ENCODE measurements at regions not wholly inside any gene's neighbourhood (a gene's known extent, or its start where the extent isn't known, plus 50 kb on each side); places are given as distances from the start of the nearest gene placed in this dataset.
"Not testable (repeated sequence)": the region's sequence is repeated elsewhere in the genome, so short reads cannot be mapped to it uniquely, and the experiment has no call there.

DNA sequence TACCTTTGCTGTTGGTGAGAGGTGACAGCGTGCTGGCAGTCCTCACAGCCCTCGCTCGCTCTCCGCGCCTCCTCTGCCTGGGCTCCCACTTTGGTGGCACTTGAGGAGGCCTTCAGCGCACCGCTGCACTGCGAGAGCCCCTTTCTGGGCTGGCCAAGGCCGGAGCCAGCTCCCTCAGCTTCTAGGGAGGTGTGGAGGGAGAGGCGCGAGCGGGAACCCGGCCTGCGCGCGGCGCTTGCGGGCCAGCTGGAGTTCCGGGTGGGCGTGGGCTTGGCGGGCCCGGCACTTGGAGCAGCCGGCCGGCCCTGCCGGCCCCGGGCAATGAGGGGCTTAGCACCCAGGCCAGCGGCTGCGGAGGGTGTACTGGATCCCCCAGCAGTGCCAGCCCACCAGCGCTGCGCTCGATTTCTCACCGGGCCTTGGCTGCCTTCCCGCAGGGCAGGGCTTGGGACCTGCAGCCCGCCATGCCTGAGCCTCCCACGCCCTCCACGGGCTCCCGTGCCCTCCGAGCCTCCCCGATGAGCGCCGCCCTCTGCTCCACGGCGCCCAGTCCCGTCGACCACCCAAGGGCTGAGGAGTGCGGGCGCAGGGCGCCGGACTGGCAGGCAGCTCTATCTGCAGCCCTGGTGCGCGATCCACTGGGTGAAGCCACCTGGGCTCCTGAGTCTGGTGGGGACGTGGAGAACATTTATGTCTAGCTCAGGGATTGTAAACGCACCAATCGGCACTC is 700.3 kb downstream of the CDH18 start:
- not testable (repeated sequence) for DNase-seq

DNA sequence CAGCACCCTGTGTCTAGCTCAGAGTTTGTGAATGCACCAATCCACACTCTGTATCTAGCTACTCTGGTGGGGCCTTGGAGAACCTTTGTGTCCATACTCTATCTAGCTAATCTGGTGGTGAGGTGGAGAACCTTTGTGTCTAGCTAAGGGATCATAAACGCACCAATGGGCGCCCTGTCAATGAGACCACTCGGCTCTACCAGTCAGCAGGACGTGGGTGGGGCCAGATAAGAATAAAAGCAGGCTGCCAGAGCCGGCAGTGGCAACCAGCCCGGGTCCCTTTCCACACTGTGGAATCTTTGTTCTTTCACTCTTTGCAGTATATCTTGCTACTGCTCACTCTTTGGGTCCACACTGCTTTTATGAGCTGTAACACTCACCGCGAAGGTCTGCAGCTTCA is 699.7 kb downstream of the CDH18 start:
- not testable (repeated sequence) for DNase-seq

DNA sequence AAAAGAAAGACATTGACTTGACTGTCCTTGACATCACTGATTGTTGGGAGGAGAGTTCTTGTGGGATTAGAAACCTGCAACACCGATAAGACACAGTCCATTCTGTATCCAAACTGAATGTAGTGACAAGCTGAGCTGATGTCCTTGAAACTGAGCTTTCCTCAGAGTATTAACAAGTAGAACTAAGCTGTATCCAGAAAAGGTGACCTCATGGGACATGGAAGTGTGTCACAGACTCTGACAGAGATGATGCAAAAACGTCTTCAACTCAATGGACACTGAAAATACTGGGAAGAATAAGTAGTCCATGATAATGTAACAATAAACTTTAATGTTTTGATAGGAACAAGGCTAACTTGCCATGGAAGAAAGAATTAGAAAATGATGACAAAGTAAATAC is 690.1 kb downstream of the CDH18 start:
- DNase-seq = no peak

GRCh38 chr5:19301271-19301670 is 686.7 kb downstream of the CDH18 start:
- no peak for DNase-seq

GRCh38 chr5:19314840-19315239 is 673.2 kb downstream of the CDH18 start:
- DNase-seq = no peak

- DNase-seq = no peak
Measured at GRCh38 chr5:19319252-19319651, 668.7 kb downstream of the CDH18 start.

DNA sequence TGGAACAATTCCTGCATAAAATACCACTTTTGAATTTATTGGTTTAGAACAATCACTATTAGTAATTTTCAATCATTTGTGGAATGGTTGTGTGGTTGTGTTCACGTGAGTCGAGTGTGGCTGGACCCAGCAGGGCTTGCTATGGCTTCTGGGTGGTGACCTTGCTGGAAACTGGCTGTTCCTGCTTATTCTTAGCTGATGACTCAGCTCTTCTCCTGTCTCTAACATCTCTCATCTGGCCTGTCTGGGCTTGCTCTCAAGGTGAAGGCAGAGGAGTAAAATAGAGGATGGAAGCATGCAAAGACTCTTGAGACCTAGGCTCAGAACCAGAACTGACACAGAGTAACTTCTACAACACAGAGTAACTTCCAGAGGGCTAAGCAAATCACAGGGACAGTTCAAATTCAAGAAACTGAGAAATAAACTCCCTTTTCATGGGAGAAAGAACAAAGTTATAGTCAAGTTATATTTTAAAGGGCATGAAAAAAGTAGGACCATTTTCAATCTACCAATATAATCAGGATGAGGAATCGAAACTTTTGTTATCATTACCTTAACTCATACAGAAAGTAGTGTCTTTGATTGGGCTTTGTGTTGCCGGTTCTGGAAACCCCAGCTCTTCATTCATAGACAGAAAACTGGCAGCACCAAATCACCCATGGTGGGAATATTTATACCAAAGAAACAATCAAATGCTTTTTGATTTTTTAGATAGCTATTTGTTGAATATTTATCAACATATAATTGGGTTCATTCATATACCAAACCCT is 665.1 kb downstream of the CDH18 start:
- no peak for DNase-seq

DNA sequence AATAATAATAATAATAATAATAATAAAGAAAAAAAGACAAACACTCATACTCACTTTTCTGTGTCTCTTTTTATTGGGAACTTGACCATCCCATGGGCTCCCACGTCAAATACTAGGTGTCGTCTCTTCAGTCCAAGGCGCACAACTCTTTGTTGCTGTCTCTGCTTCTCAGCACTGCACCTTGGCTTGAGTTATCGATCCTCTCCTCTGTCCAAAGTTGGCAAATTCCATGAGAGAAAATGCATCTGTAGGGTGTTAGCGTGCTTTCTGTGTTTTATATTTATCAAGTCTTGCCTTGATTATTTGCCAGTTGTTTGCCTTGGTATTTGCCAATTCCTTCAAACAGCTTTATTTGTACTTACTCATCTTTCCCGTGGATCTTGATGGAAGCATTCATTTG is 653.7 kb downstream of the CDH18 start:
- no peak for DNase-seq

- DNase-seq = no peak
Measured at GRCh38 chr5:19342942-19343341, 645.1 kb downstream of the CDH18 start.

DNA sequence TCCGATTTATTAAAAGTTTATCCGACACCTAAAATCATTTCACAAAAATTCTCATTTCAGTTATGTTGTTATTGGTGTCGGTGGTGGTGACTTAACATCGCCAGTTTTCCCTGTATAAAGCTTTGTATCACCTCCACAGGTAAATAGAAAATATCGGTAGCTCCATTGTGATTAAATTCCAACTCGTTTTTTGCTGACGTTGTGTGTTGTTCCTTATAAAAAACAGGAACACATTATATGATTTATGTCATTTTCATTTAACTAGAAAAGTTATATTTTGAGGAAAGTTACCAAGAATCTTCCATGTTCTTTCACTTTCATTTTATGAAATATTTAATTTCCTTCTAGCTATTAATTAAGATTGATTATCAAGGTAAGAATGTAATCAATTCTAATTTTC is 635.9 kb downstream of the CDH18 start:
- DNase-seq = no peak

GRCh38 chr5:19369048-19369447 is 619.0 kb downstream of the CDH18 start:
- DNase-seq = no peak

DNA sequence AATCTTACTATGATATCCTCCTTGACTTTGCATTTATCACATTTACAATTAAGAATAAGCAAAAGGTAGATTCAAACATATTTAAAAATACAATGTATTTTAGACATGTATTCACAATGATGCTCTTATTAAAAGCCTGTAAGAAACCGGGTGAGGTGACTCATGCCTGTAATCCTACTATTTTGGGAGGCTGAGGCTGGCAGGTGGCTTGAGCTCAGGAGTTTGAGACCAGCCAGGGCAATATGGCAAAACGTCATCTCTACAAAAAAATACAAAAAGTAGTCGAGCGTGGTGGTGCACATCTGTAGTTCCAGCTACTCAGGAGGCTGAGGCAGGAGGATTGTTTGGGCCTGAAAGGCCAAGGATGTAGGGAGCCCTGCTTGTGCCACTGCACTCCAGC is 618.4 kb downstream of the CDH18 start:
- DNase-seq = no peak

GRCh38 chr5:19370655-19371386 is 617.2 kb downstream of the CDH18 start:
- no peak for DNase-seq

- DNase-seq = no peak
Measured at GRCh38 chr5:19388391-19388790, 599.6 kb downstream of the CDH18 start.

GRCh38 chr5:19401032-19401431 is 587.0 kb downstream of the CDH18 start:
- no peak for DNase-seq

- DNase-seq = no peak
Measured at GRCh38 chr5:19406576-19407365, 581.2 kb downstream of the CDH18 start.

GRCh38 chr5:19408149-19408548 is 579.9 kb downstream of the CDH18 start:
- DNase-seq = no peak

DNA sequence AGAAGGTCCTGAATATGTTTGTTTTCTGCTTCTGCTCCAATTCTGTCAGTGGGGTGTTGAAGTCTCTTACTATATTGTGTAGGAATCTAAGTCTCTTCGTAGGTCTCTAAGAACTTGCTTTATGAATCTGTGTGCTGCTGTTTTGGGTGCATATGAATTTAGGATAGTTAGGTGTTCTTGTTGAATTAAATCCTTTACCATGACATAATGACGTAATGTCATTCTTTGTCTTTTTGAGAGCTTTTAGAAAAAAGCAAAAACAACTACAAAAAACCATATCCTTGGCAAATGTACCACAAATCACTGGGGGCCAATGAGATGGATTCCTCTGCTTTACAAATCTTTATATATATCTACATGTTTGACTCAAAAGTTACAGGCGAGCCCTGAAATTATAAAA is 576.1 kb downstream of the CDH18 start:
- no peak for DNase-seq

Measured in activated CD4-positive, alpha-beta T cell treated with anti-CD3 and anti-CD28 coated beads, Interleukin-2, amount 50 U/mL, for 4 hours (primary cell).